HUES64 (cell line): ENCODE measurements at regions not wholly inside any gene's neighbourhood (a gene's known extent, or its start where the extent isn't known, plus 50 kb on each side); places are given as distances from the start of the nearest gene placed in this dataset.

Experiments used
- H3K27ac ChIP-seq: 2 replicates; pipeline ENCODE4 v1.7.0; 2013; ENCODE audit warnings: low read depth, low read length, inconsistent platforms
- H3K27me3 ChIP-seq: 2 replicates; pipeline ENCODE4 v1.6.1; 2013; ENCODE audit warnings: mild to moderate bottlenecking, low read length; ENCODE audit not compliant: insufficient read depth
- H3K36me3 ChIP-seq: 2 replicates; pipeline ENCODE4 v1.6.1; 2013; ENCODE audit warnings: mild to moderate bottlenecking, low read length; ENCODE audit not compliant: insufficient read depth
- H3K4me1 ChIP-seq: 2 replicates; pipeline ENCODE4 v1.6.1; 2013; ENCODE audit warnings: mild to moderate bottlenecking, low read length, moderate library complexity; ENCODE audit not compliant: insufficient read depth
- H3K4me3 ChIP-seq: 2 replicates; pipeline ENCODE4 v1.5.1; 2013; ENCODE audit warnings: mild to moderate bottlenecking, low read length, moderate library complexity
- H3K9ac ChIP-seq: 2 replicates; pipeline ENCODE4 v1.6.1; 2013; ENCODE audit warnings: mild to moderate bottlenecking, low read depth, low read length
- H3K9me3 ChIP-seq: 2 replicates; pipeline ENCODE4 v1.6.1; 2013; ENCODE audit warnings: low read depth, low read length; ENCODE audit not compliant: insufficient read depth
- WGBS: fragments of 150-250, 120-280 bp; methylation state at CpG from one replicate; pipeline ENCODE4 v1.1.7; 2013; ENCODE audit warnings: missing lambda C conversion rate; 5-methylcytosine and 5-hydroxymethylcytosine counted together

GRCh38 chr16:59696495-59696894 is 962.4 kb upstream of the GOT2 start:
- Histone ChIP-seq H3K27ac (no peak overlapping the region), H3K9me3 (no peaks in the 10 kb centered on the region), H3K9ac (no peak overlapping the region), H3K36me3 (no peaks in the 10 kb centered on the region), H3K4me1 (no peaks in the 10 kb centered on the region), H3K27me3 (no peaks in the 10 kb centered on the region), H3K4me3 (no peak overlapping the region)
- 100% methylated on average over 2 of the region's 2 CpGs for WGBS

GRCh38 chr16:59690216-59690615 is 956.1 kb upstream of the GOT2 start:
- H3K27ac ChIP-seq = no peak overlapping the region
- no peaks in the 10 kb centered on the region for H3K27me3 ChIP-seq
- no peak overlapping the region for H3K4me3 ChIP-seq
- 78% methylated on average over 3 of the region's 3 CpGs for WGBS
- no peaks in the 10 kb centered on the region for H3K36me3 ChIP-seq
- H3K4me1 ChIP-seq = 0 out of 2 replicates have a peak, but pooled peaks cover 5% of the 10 kb centered on the region
- peaks cover 21% of the 10 kb centered on the region for H3K9me3 ChIP-seq
- H3K9ac ChIP-seq = no peak overlapping the region

GRCh38 chr16:59688006-59688405 is 953.9 kb upstream of the GOT2 start:
- no peak overlapping the region for H3K9ac ChIP-seq
- peak overlapping the region; percentile 45; the same call in 1 of the 2 replicates for H3K27ac ChIP-seq
- H3K27me3 ChIP-seq = no peaks in the 10 kb centered on the region
- no peaks in the 10 kb centered on the region for H3K36me3 ChIP-seq
- peaks cover 25% of the 10 kb centered on the region for H3K9me3 ChIP-seq
- H3K4me1 ChIP-seq = 0 out of 2 replicates have a peak, but pooled peaks cover 5% of the 10 kb centered on the region
- no peak overlapping the region for H3K4me3 ChIP-seq

GRCh38 chr16:59686405-59686804 is 952.3 kb upstream of the GOT2 start:
- no peaks in the 10 kb centered on the region for H3K27me3 ChIP-seq
- 0 out of 2 replicates have a peak, but pooled peaks cover 5% of the 10 kb centered on the region for H3K4me1 ChIP-seq
- H3K27ac ChIP-seq = no peak overlapping the region
- H3K36me3 ChIP-seq = no peaks in the 10 kb centered on the region
- WGBS = 76% methylated on average over 2 of the region's 2 CpGs
- H3K9me3 ChIP-seq = peaks cover 25% of the 10 kb centered on the region
- H3K4me3 ChIP-seq = no peak overlapping the region
- H3K9ac ChIP-seq = no peak overlapping the region

DNA sequence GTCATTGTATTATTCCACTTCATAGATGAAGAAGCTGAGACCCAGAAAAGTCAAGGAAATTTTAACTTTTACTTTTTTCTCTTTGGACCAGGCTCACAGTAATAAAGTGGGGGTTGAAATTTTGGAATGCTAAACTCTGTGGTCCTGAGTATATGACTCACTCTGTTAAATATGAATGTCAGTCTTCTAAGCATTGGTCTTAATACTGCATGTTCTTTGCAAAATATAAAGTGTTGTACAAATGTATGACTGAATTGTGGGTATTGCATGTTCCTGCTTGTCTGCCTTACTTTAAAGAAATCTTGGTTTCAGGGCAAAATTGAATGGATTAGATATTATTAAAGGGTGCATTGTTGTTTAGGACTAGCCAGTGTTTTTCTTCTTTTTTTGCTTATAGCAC is 950.8 kb upstream of the GOT2 start:
- no peak overlapping the region for H3K9ac ChIP-seq
- H3K36me3 ChIP-seq = no peaks in the 10 kb centered on the region
- H3K9me3 ChIP-seq = peaks cover 25% of the 10 kb centered on the region
- H3K4me3 ChIP-seq = no peak overlapping the region
- no peaks in the 10 kb centered on the region for H3K27me3 ChIP-seq
- 0 out of 2 replicates have a peak, but pooled peaks cover 5% of the 10 kb centered on the region for H3K4me1 ChIP-seq
- no peak overlapping the region for H3K27ac ChIP-seq

GRCh38 chr16:59683709-59684108 is 949.6 kb upstream of the GOT2 start:
- Histone ChIP-seq H3K36me3 (no peaks in the 10 kb centered on the region), H3K9me3 (peaks cover 25% of the 10 kb centered on the region), H3K27me3 (no peaks in the 10 kb centered on the region), H3K4me3 (no peak overlapping the region), H3K4me1 (0 out of 2 replicates have a peak, but pooled peaks cover 5% of the 10 kb centered on the region), H3K9ac (no peak overlapping the region), H3K27ac (no peak overlapping the region)
- WGBS = 100% methylated on average over 1 of the region's 1 CpG

GRCh38 chr16:59665618-59666220 is 931.6 kb upstream of the GOT2 start:
- Histone ChIP-seq H3K9me3 (peaks cover 5% of the 10 kb centered on the region; the same call in 1 of the 2 replicates), H3K27me3 (no peaks in the 10 kb centered on the region), H3K4me1 (no peaks in the 10 kb centered on the region), H3K36me3 (no peaks in the 10 kb centered on the region), H3K27ac (no peak overlapping the region), H3K9ac (no peak overlapping the region), H3K4me3 (no peak overlapping the region)
- 98% methylated on average over 2 of the region's 2 CpGs for WGBS

DNA sequence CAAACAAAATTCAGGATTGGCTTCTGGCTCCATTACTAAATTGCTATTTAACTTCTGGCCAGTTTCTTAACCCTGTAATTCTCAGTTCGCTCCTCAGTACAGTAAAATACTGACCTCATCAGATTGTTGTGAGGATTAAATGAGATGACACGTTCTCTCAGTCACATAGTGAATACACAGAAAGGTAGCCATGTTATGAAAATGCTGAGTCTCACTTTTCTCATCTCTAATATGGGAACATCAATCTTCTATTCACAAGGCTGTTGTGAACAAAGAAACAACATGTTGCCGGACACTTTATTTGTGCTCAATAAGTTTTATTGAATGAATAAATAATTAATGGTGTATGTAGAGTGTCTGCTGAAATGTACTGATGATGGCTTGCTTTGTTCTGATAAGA is 924.5 kb upstream of the GOT2 start:
- no peaks in the 10 kb centered on the region for H3K4me1 ChIP-seq
- no peak overlapping the region for H3K9ac ChIP-seq
- H3K4me3 ChIP-seq = no peak overlapping the region
- H3K27ac ChIP-seq = no peak overlapping the region
- no peaks in the 10 kb centered on the region for H3K9me3 ChIP-seq
- no peaks in the 10 kb centered on the region for H3K27me3 ChIP-seq
- H3K36me3 ChIP-seq = no peaks in the 10 kb centered on the region
- WGBS = 97% methylated on average over 3 of the region's 3 CpGs

DNA sequence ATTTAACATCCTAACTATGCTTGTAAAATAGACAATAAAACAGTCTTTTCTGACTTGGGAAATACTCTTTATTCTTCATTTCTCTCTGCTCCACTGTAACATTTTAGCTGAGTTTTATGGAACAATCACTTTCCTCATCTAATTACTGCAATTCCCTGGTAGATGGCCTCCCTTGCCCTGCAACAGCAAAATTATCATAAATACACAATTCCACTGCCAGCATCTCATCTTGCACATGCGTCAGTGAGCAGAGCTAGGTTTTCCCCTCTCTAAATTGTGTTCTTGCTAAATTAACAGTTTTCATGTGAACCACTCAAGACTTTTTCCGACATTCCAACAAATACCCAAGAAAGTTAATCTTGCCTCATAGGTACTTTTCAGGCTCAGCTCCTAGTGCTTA is 920.9 kb upstream of the GOT2 start:
- H3K27ac ChIP-seq = no peak overlapping the region
- WGBS = 92% methylated on average over 2 of the region's 2 CpGs

DNA sequence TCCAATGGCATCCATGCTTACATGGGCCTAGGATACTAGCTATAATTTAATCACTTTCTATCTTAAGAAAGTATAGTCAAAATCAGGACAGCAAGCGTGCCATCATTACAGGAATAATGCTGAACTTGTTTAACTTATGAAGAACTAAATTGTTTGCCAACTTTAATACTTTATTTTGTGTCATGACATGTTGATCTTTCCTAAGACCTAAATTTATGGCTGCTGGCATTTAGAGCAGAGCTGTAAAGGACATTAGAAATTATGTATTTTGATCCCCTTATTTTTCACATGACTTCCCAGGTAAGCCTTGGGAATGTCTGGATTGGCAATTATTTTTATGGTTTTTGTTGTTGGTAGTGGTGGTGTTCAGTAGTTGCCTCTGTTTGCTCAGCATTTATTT is 920.3 kb upstream of the GOT2 start:
- Histone ChIP-seq H3K4me3 (no peak overlapping the region), H3K36me3 (no peaks in the 10 kb centered on the region), H3K9me3 (no peaks in the 10 kb centered on the region), H3K4me1 (no peaks in the 10 kb centered on the region), H3K27me3 (no peaks in the 10 kb centered on the region), H3K9ac (no peak overlapping the region), H3K27ac (no peak overlapping the region)
- WGBS = 100% methylated on average over 1 of the region's 1 CpG

More for the DNA sequence above, 920.9 kb upstream of the GOT2 start:
- no peaks in the 10 kb centered on the region for H3K9me3 ChIP-seq
- no peak overlapping the region for H3K4me3 ChIP-seq
- H3K27me3 ChIP-seq = no peaks in the 10 kb centered on the region
- H3K36me3 ChIP-seq = no peaks in the 10 kb centered on the region
- H3K9ac ChIP-seq = no peak overlapping the region
- no peaks in the 10 kb centered on the region for H3K4me1 ChIP-seq

DNA sequence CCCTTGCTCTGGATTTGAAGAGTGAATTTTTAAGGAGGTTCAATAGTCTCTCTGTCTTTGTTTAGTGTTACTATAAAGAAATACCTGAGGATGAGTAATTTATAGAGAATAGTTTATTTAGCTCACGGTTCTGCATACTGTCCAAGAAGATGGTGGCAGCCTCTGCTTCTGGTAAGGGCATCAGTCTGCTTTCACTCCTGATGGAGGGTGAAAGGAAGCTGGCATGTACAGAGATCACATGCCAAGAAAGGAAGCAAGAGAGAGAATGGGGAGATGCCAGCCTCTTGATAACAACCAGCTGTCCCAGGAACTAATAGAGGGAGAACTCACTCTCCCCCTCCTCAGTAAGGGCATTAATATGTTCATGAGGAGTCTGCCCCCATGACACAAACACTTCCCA is 917.5 kb upstream of the GOT2 start:
- Histone ChIP-seq H3K9me3 (no peaks in the 10 kb centered on the region), H3K27ac (no peak overlapping the region), H3K4me1 (no peaks in the 10 kb centered on the region), H3K9ac (no peak overlapping the region), H3K36me3 (no peaks in the 10 kb centered on the region), H3K27me3 (no peaks in the 10 kb centered on the region), H3K4me3 (no peak overlapping the region)
- WGBS = 100% methylated on average over 1 of the region's 1 CpG

DNA sequence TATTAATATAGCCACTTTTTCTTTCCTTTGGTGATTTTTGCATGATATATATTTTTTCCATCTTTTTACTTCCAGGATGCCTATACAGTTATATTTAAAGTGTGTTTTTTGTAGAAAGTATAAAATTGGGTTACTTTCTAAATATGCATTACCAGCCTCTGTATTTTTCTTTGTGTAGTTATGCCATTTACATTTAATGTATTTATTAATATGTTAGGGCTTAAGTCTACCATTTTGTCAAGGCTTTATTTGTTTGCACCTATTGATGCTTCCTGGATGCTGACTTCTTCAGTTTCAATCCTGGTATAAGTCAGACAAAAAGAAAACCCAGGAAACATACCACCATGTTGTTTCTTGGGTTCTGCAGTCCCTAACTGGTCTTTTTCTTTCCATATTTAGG is 911.1 kb upstream of the GOT2 start:
- no peak overlapping the region for H3K27ac ChIP-seq
- peaks cover 13% of the 10 kb centered on the region; the same call in 1 of the 2 replicates for H3K9me3 ChIP-seq
- H3K4me3 ChIP-seq = no peak overlapping the region
- no peaks in the 10 kb centered on the region for H3K36me3 ChIP-seq
- H3K27me3 ChIP-seq = no peaks in the 10 kb centered on the region
- H3K4me1 ChIP-seq = no peaks in the 10 kb centered on the region
- H3K9ac ChIP-seq = no peak overlapping the region
